ENCODE measurements at regions not wholly inside any gene's neighbourhood (a gene's known extent, or its start where the extent isn't known, plus 50 kb on each side); places are given as distances from the start of the nearest gene placed in this dataset.

- DNase-seq (ENCODE audit: low read depth, low spot score), result no peak
- Histone ChIP-seq H3K27ac (ENCODE audit: low read depth, low read length) (no peak overlapping the region), H3K27me3 (ENCODE audit: insufficient read depth, low read length) (no peaks in the 10 kb centered on the region), H2AFZ (ENCODE audit: low read depth, low read length, poor library complexity, severe bottlenecking) (no peak overlapping the region), H3K9me2 (ENCODE audit: insufficient read depth) (no peaks in the 10 kb centered on the region), H3K4me2 (ENCODE audit: low read length) (no peak overlapping the region), H3K79me2 (ENCODE audit: insufficient read depth, low read length) (no peaks in the 10 kb centered on the region), H3K9me3 (ENCODE audit: control insufficient read depth in 1 of 2, insufficient read depth in 1 of 2, low read depth in 1 of 2, low read length in 2 of 2) (no peaks in the 10 kb centered on the region), H3K9ac (ENCODE audit: low read length) (no peak overlapping the region), H3K4me3 (replicated peaks in 1 of 2; ENCODE audit: low read depth in 1 of 2, low read length in 2 of 2) (no peak overlapping the region), H4K20me1 (ENCODE audit: insufficient read depth) (no peaks in the 10 kb centered on the region), H3K36me3 (ENCODE audit: control insufficient read depth in 1 of 2, insufficient read depth in 2 of 2, low read length in 2 of 2) (no peaks in the 10 kb centered on the region), H3K4me1 (ENCODE audit: control insufficient read depth in 1 of 2, insufficient read depth in 2 of 2, low read length in 2 of 2) (no peaks in the 10 kb centered on the region)
- peak; percentile 53 for ATAC-seq
- TF ChIP-seq CTCF (IDR thresholded peaks at IDR 0.05 in 2 of 3, conservative IDR thresholded peaks at IDR 0.05 in 1 of 3; ENCODE audit: borderline replicate concordance in 1 of 3, insufficient read depth in 1 of 3, low read depth in 2 of 3, low read length in 2 of 3), result peak; percentile 5 to 36 (median 20); a peak in 3 of 6 replicates
- no peak for TF ChIP-seq JUND (IDR thresholded peaks at IDR 0.05)
- no peak for TF ChIP-seq YY1 (IDR thresholded peaks at IDR 0.05; ENCODE audit: extremely low read depth, insufficient replicate concordance, low read depth, low read length)
- TF ChIP-seq RAD21 (IDR thresholded peaks at IDR 0.05; ENCODE audit: low read depth), result peak; percentile 38
- TF ChIP-seq SP1 (IDR thresholded peaks at IDR 0.05; ENCODE audit: low read depth), result no peak
- TF ChIP-seq ZNF274 (IDR thresholded peaks at IDR 0.05; ENCODE audit: low read depth, low read length), result no peak
- BruUV-seq (replicated peaks), result no TSS peak
- POLR2A ChIA-PET, result no interaction called here
- CTCF ChIA-PET, result no interaction called here
- RAD21 ChIA-PET (ENCODE audit: low non-redundant PET in 1 of 2, low total read pairs in 2 of 2, uncharacterized antibody in 2 of 2, unreplicated experiment in 2 of 2), result no interaction called here
- intact Hi-C loops (cut with micrococcal nuclease), result loop anchor here (5.0 kb wide), 1 partner anchor 280 kb away; no protein-coding TSS in a partner anchor
Measured at GRCh38 chr4:189062047-189062820, 878.4 kb upstream of the FRG1 start.

- POLR2A ChIA-PET, result no interaction called here
- H3K4me2 ChIP-seq (ENCODE audit: low read length), result no peak overlapping the region
- H3K79me2 ChIP-seq (ENCODE audit: insufficient read depth, low read length), result no peaks in the 10 kb centered on the region
- no peaks in the 10 kb centered on the region for H3K27me3 ChIP-seq (ENCODE audit: insufficient read depth, low read length)
- ATAC-seq (no peak), DNase-seq (ENCODE audit: low read depth, low spot score) (no peak)
- H3K36me3 ChIP-seq (ENCODE audit: control insufficient read depth in 1 of 2, insufficient read depth in 2 of 2, low read length in 2 of 2), result no peaks in the 10 kb centered on the region
- H3K9ac ChIP-seq (ENCODE audit: low read length), result no peak overlapping the region
- H3K4me1 ChIP-seq (ENCODE audit: control insufficient read depth in 1 of 2, insufficient read depth in 2 of 2, low read length in 2 of 2), result no peaks in the 10 kb centered on the region
- no peak for TF ChIP-seq EGR1 (IDR thresholded peaks at IDR 0.05; ENCODE audit: low read depth)
- TF ChIP-seq ATF3 (IDR thresholded peaks at IDR 0.05), result no peak
- TF ChIP-seq ZBTB33 (IDR thresholded peaks at IDR 0.05; ENCODE audit: extremely low read depth, insufficient replicate concordance, low read length), result no peak
- no peak for TF ChIP-seq CBX3 (IDR thresholded peaks at IDR 0.05; ENCODE audit: low read depth)
- no peak for TF ChIP-seq EZH2 (IDR thresholded peaks at IDR 0.05)
- H4K20me1 ChIP-seq (ENCODE audit: insufficient read depth), result no peaks in the 10 kb centered on the region
- H2AFZ ChIP-seq (ENCODE audit: low read depth, low read length, poor library complexity, severe bottlenecking), result no peak overlapping the region
- intact Hi-C loops (cut with micrococcal nuclease), result no loop called here
- CTCF ChIA-PET, result no interaction called here
- H3K9me2 ChIP-seq (ENCODE audit: insufficient read depth), result no peaks in the 10 kb centered on the region
- H3K9me3 ChIP-seq (ENCODE audit: control insufficient read depth in 1 of 2, insufficient read depth in 1 of 2, low read depth in 1 of 2, low read length in 2 of 2), result no peaks in the 10 kb centered on the region
- no TSS peak for BruUV-seq (replicated peaks)
- no peak overlapping the region for H3K27ac ChIP-seq (ENCODE audit: low read depth, low read length)
- H3K4me3 ChIP-seq (replicated peaks in 1 of 2; ENCODE audit: low read depth in 1 of 2, low read length in 2 of 2), result no peak overlapping the region
- RAD21 ChIA-PET (ENCODE audit: low non-redundant PET in 1 of 2, low total read pairs in 2 of 2, uncharacterized antibody in 2 of 2, unreplicated experiment in 2 of 2), result no interaction called here
Measured at GRCh38 chr4:189069772-189070171, 870.9 kb upstream of the FRG1 start.
